HG02678 (cell line): ENCODE measurements at regions not wholly inside any gene's neighbourhood (a gene's known extent, or its start where the extent isn't known, plus 50 kb on each side); places are given as distances from the start of the nearest gene placed in this dataset.

Experiments used
- ATAC-seq: cut with Tn5 transposase; IDR thresholded peaks from one replicate; pipeline ENCODE4 v1.9.1; 2021; ENCODE audit warnings: mild to moderate bottlenecking, moderate library complexity; ENCODE audit not compliant: unreplicated experiment

GRCh38 chr6:105628156-105628860, 225.4 kb upstream of the PREP start:
- no peak for ATAC-seq

- no peak for ATAC-seq
Observed at GRCh38 chr6:105626295-105627158, 223.6 kb upstream of the PREP start.

- no peak for ATAC-seq
Observed at GRCh38 chr6:105624021-105624420, 221.1 kb upstream of the PREP start.

- ATAC-seq, result no peak
Observed at GRCh38 chr6:105622226-105622625, 219.3 kb upstream of the PREP start.

GRCh38 chr6:105621564-105622175, 218.8 kb upstream of the PREP start:
- no peak for ATAC-seq

- no peak for ATAC-seq
Observed at GRCh38 chr6:105620878-105621277, 218.0 kb upstream of the PREP start.

GRCh38 chr6:105619971-105620741, 217.3 kb upstream of the PREP start:
- no peak for ATAC-seq

GRCh38 chr6:105618247-105618646, 215.4 kb upstream of the PREP start:
- ATAC-seq, result no peak

- no peak for ATAC-seq
Observed at GRCh38 chr6:105616521-105616920, 213.6 kb upstream of the PREP start.

GRCh38 chr6:105611606-105612005, 208.7 kb upstream of the PREP start:
- no peak for ATAC-seq

GRCh38 chr6:105609375-105609991, 206.6 kb upstream of the PREP start:
- ATAC-seq, result no peak

- ATAC-seq, result no peak
Observed at GRCh38 chr6:105608711-105609374, 206.0 kb upstream of the PREP start.

GRCh38 chr6:105607636-105608621, 205.0 kb upstream of the PREP start:
- no peak for ATAC-seq

- no peak for ATAC-seq
Observed at GRCh38 chr6:105606831-105607463, 204.1 kb upstream of the PREP start.

GRCh38 chr6:105604587-105604884, 201.7 kb upstream of the PREP start:
- no peak for ATAC-seq

- no peak for ATAC-seq
Observed at GRCh38 chr6:105603788-105604586, 201.1 kb upstream of the PREP start.

GRCh38 chr6:105601541-105602236, 198.8 kb upstream of the PREP start:
- ATAC-seq, result peak; percentile 82
